HG03159 (cell line): ENCODE measurements at regions not wholly inside any gene's neighbourhood (a gene's known extent, or its start where the extent isn't known, plus 50 kb on each side); places are given as distances from the start of the nearest gene placed in this dataset.
"Not testable (repeated sequence)": the region's sequence is repeated elsewhere in the genome, so short reads cannot be mapped to it uniquely, and the experiment has no call there.

Source experiments
- ATAC-seq: cut with Tn5 transposase; IDR thresholded peaks from one replicate; pipeline ENCODE4 v1.9.1; 2021; ENCODE audit warnings: mild to moderate bottlenecking, moderate library complexity; ENCODE audit not compliant: unreplicated experiment

DNA sequence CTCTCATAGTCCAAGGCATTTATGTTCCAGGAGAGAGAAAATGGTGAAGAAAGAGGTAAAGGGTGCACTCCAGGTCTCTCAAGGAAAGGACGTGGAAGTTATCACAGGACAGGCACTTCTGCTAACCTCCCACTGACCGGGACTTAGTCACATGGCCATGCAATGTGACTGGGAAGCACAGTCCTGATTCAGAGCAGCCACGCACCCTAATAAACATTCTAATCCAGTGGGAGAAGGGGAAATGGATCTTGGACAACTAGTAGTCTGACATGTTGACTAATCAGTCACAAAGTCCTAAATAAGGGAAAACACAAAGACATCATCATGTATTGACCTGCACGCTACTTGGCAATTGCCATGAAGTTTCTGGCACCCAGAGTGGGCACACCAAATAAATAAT lies 417.5 kb upstream of the ZMIZ1 start:
- ATAC-seq: no peak

DNA sequence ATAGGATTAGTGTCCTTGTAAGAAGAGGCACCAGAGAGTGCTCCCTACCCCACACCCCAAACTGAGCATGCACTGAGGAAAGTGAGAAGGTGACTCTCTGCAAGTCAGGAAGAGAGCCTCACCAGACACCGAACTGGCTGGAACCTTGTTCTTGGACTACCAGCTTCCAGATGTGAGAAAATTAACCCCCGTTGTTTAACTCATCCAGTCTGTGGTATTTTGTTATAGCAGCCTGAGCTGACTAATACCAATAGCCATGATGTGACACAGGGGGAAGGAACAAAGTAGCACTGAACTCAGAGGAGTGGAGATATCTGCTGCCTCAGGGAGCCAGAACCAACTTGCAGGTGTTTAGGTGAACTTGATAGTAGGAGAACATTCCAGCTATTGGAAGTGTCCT lies 415.2 kb upstream of the ZMIZ1 start:
- ATAC-seq: no peak

DNA sequence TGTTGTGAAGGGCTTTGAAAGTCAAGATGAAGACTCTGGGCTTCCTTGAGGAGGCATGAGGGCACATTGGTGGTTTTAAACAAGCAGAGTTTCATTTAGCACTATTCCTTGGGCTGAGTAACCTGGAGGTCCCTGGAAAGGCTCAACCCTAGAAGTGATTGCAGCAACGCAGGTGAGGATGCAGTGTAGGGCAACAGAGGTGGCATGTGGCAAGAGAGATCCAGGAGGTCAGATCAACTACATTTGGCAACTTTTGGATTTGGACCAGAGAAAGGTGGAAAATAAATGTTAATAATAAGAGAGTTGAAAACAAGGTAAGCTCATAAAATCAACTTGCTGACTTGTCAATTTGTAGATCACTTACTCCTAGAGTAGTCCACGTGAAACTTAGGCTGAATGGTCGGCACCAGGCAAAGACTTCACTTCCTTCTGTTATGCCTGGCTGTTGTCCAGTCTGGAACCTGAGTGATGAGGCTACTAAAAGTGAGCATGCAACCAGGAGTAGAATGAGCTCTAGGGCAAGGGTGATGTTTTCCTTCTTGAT lies 414.6 kb upstream of the ZMIZ1 start:
- ATAC-seq: no peak

DNA sequence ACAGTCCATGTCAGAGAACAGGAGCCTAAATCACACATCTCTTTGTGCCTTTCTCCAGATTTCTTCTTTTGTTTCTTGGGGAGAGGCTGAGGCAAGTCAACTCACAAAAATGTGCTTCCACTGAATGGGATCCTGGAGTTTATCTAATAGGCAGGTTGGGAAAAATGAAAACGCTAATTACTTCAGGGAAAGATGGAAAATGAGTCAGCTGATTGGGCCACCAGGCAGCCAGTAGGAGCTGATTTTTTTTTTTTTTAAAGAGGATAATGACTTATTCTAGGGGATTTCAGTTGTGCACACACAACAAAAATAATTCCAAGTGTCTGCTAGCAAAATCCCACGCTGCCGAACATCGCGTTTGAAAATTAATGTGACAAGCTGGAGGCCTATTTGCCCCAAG lies 412.8 kb upstream of the ZMIZ1 start:
- no peak for ATAC-seq

- ATAC-seq: no peak
Measured at GRCh38 chr10:78656417-78657162, 412.2 kb upstream of the ZMIZ1 start.

DNA sequence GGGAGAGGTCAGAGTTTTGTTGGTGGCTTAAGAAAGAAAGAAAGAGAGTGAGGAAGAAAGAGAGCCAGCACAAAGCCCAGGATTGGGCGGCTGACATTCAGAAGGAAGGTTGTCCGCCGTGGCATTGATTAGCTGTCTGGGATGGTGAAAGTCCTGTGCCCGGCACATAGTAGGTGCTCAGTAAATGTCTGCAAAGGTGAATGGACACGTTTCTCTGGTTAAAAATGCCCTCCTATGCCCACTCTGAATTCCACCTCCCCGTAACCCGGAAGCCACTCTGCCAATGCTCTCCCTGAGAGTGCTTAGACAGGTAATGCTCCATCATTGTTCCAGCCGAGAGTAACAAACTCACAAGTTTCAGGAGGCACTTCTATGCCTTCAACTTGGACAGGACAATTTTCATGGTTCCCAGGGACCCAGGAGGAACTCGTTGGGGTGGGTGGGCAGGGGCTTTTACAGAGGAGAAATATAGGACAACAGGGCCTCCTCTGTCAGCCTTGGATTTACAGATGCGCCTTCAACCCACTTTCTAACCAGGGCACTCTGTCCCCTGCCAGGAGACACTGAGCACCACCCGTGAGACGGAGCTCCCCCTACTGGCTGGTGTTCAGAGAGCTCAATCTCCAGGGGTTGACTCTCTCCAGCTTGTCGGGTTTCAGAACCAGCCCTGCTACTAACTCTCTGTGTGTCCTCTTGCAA lies 411.5 kb upstream of the ZMIZ1 start:
- ATAC-seq: no peak

DNA sequence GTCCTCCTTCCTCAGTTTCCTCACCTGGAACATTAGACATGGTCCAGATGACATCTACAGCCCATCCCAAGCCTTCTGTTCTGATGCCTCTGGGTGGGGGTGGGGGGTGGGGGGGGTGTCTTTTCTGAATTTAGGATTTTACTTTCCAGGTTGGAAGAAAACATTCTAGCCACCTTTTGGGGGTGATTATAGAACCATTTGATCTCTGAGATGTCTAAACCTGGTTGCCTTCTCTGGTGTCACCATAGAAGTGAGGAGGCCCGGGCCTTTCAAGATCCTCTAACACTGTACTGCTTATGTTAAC lies 411.0 kb upstream of the ZMIZ1 start:
- no peak for ATAC-seq

- ATAC-seq: peak; percentile 65
Measured at GRCh38 chr10:78658645-78659597, 409.8 kb upstream of the ZMIZ1 start.

- ATAC-seq: no peak
Measured at GRCh38 chr10:78659598-78659967, 409.2 kb upstream of the ZMIZ1 start.

DNA sequence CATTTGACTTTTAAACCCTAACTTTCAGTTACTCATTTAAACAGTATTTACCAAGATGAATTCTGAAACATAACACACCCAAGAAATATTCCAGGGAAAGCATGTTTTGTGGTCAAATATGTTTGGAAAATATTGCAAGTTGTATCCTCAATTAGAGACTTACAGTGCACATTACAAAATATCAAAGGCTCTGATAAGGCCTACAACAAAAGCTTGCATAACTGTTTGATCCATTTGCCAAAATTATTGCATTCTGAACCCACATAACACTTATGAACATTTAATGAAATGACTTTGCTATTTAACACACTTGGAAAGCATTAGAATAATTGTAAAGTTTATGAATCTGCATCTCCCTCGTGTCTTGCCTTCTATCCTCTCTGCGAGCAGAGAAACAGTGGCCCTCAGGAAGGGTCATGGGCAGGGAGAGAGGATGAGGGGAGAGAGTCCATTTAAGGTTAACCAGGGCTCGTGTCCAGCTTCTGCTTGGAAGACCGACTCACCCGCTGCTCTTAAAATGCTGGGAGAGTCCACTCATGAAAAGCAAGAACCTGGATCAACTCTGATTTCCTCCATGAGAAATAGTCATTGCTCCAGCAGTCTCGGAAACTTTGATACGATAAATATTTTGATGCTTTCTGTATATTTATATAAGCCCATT lies 408.2 kb upstream of the ZMIZ1 start:
- no peak for ATAC-seq

DNA sequence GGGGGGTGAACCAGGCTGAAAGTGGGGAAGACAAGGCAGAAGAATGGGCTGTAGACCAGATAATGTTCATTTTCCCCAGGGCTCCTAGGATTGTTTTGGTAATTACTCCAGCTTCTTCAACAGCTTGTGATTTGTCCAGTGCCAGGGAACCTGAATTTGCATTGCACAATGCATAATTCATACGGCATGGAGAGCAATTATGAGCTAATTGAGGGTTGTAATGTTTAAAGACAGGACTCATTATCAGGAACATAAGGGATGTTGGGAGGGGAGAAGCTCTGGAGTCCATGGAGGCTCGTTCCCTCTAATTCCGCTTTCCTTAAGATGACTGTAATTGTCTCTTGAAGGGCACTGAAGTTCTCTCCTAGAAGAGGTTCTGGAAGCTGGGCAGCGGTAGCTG lies 405.0 kb upstream of the ZMIZ1 start:
- no peak for ATAC-seq

DNA sequence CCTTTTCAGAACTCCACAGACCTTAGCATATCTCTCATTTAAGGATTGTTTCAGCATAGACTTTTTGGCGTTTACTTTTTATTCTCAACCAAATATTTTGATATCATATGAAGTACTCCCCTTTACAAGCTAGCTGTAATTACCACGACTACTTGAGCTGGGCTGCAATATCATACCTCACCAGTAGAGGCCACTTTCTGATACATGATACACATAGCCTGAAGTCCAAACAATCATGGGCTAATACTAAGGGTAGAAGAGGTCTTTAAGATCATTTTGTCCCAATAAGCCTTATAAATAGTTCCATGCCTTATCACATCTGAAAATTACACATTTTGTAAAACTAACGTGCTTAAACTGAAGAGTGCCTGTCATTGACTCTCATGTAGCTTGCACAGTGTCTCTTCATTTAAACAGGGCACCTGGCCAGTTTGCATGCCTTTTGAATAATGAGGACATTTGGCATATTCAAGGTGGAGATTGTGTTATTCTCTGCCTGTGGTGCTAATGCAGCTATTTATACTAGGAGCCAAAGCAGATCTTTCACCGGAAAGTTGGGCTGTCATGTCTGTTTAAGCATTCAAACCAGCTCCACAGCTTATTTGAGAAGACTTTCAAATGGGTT lies 403.7 kb upstream of the ZMIZ1 start:
- ATAC-seq: no peak

GRCh38 chr10:78672918-78673317 lies 395.8 kb upstream of the ZMIZ1 start:
- ATAC-seq: no peak

GRCh38 chr10:78681141-78681540 lies 387.6 kb upstream of the ZMIZ1 start:
- not testable (repeated sequence) for ATAC-seq

- not testable (repeated sequence) for ATAC-seq
Measured at GRCh38 chr10:78681986-78682385, 386.8 kb upstream of the ZMIZ1 start.

- no peak for ATAC-seq
Measured at GRCh38 chr10:78684947-78685346, 383.8 kb upstream of the ZMIZ1 start.

DNA sequence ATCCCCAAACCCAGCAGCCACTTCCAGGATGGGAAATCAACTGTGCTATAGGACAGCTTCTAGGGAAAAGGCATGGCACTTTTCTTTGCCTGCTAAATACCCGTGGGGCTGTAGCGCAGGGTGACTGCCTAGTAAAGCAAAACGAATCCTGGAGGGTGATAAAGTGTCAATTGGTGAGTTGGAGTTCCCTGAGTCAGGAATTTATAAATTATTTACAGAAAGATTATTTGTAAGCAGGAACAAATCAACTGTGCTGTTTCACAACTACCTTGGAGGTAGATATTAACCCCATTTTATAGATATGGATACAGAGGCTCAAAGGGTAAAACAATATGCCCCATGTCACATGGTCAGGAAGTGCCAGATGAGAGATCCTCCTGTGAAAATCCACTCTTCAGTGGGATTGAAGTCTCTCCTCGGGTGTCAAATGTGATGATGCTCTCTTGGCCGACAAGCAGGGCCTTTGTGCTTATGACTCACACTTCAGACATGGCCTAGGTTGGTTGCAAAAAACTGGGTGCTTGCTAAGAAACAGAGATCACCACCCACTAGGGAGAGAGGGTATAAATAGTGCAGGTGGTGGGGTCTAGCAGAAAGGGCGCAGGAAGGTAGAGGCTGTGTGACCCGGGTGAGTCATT lies 383.2 kb upstream of the ZMIZ1 start:
- no peak for ATAC-seq

GRCh38 chr10:78686444-78687060 lies 382.2 kb upstream of the ZMIZ1 start:
- ATAC-seq: no peak

DNA sequence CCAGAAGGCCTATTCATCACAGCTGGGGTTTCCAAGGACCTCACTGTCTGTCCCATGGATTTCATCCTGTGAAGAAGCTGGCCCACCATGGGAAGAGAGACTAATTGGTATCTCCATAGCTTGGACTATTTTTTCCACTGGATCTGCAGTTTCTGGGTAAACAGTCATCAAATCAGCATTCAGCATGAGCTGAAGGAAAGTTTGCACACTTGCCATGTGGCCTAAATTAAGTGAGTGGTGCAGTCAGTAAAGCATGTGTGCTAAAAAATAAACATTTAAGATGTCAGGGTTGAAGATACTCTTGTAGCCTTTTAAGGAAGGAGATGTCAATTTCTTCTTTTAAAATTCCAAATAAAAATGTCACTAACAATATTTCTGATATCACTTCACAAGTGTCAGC lies 381.1 kb upstream of the ZMIZ1 start:
- ATAC-seq: no peak
